ENCODE measurements at regions not wholly inside any gene's neighbourhood (a gene's known extent, or its start where the extent isn't known, plus 50 kb on each side); places are given as distances from the start of the nearest gene placed in this dataset.
"Not testable (repeated sequence)": the region's sequence is repeated elsewhere in the genome, so short reads cannot be mapped to it uniquely, and the experiment has no call there.

GRCh38 chr2:6139142-6139541, 447.0 kb downstream of the SOX11 start:
- DNase-seq (ENCODE audit: low read depth): no peak

DNA sequence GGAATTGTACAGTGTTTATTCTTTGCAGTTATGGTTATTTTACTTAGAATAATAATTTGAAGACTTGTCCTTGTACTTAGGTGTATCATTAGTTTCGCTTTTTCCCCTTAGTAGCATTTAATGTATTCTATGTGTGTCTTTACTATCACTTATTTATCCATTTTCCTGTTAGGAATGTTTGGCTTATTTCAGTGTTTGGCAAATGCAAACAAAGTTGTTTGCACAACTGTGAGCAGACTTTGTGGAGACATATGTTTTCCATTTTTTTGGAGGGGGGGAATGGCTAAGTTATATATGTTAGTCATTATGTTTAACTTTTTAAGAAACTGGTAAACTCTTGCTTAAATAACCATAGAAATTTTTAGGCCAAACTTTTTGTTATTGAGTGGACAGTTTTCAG, 447.7 kb downstream of the SOX11 start:
- no peak for DNase-seq (ENCODE audit: low read depth)

- no peak for DNase-seq (ENCODE audit: low read depth)
Observed at GRCh38 chr2:6140509-6140908, 448.3 kb downstream of the SOX11 start.

- DNase-seq (ENCODE audit: low read depth): no peak
Observed at GRCh38 chr2:6143812-6144211, 451.6 kb downstream of the SOX11 start.

DNA sequence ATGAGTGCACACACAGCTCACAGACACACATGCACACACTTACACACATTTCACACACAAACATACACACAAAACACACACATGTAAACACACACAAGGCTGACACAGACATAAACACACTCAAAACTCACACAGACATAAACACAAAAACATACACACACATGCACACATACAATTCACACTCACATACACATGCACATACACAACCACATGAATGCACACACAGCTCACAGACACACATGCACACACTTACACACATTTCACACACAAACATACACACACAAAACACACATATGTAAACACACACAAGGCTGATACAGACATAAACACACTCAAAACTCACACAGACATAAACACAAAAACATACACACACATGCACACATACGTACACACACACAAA, 455.0 kb downstream of the SOX11 start:
- DNase-seq (ENCODE audit: low read depth): not testable (repeated sequence)

DNA sequence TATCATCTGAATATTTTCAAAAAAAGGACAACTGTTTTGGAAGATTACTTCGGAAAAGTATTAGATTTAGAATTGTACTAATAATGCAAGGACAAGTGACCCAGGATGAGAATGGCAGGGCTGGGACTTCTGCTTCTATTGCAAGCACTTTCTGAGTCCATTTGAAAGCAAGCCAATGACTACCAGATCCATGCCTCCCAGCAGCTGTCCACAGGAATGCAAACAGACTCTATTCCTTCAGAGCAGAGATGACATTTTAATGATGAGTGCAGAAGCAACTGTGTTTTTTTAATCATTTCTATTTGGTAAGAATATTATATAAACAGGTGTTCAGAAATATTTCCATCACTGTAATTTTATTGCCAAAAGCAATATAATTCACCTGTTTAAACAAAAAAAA, 456.7 kb downstream of the SOX11 start:
- no peak for DNase-seq (ENCODE audit: low read depth)

- no peak for DNase-seq (ENCODE audit: low read depth)
Observed at GRCh38 chr2:6159606-6160005, 467.4 kb downstream of the SOX11 start.

- no peak for DNase-seq (ENCODE audit: low read depth)
Observed at GRCh38 chr2:6163932-6164331, 471.7 kb downstream of the SOX11 start.

- DNase-seq (ENCODE audit: low read depth): no peak
Observed at GRCh38 chr2:6164986-6165747, 473.0 kb downstream of the SOX11 start.

GRCh38 chr2:6167592-6168138, 475.5 kb downstream of the SOX11 start:
- no peak for DNase-seq (ENCODE audit: low read depth)

DNA sequence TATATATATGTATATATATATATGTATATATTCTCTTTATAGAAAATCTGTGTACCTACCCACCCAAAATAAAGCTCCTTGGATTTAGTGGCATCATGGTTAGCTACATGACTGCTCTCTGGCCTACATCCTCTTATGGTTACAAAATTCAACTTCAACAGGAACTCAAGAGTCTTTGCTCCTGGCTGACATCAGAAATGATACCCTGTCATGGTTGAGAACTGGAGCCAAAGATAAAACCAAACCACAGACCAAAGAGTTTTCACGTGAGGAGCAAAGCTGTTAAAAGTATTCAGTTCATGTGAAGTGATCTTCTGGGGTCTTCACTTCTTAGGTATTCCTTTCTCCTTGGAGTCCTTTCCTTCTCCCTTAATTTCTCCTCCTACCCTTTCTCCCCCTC, 476.3 kb downstream of the SOX11 start:
- DNase-seq (ENCODE audit: low read depth): no peak

- DNase-seq (ENCODE audit: low read depth): no peak
Observed at GRCh38 chr2:6171294-6171693, 479.1 kb downstream of the SOX11 start.

DNA sequence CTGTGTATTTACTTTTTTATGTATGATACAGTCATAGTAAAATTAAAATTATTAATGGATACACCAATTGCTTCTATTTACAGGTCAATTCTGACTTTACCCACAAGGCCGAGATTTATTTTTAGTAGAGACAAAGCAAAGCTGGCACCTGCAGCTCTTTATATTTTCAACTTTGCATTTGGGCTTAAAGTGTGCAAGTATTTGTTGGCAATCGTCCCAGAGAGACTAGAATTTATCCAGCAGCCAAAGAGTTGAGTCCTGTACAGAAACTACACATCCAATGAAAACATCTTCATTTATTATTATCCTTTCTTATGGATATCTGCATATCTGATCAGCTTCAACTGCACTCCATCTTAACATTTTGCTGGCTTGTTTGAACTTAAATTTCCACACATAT, 485.6 kb downstream of the SOX11 start:
- DNase-seq (ENCODE audit: low read depth): no peak

DNA sequence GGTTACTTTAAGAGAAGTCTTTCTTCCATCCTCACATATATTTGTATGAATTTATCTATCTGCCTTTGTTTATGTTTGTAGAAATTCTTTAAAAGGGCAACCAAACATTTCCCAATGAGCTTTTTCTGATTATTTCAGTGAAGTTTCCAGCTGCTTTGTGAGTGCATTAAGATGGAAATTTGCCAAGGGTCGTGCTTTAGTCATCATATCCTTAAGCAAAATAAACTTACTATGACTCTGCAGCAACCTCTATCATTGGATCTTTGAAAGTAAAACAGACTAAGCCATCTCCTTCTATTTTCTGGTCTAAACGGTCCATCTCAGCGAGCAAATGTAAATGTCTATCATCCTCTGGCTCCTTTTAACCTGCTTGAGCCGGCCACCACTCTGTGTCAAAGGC, 489.3 kb downstream of the SOX11 start:
- no peak for DNase-seq (ENCODE audit: low read depth)

DNA sequence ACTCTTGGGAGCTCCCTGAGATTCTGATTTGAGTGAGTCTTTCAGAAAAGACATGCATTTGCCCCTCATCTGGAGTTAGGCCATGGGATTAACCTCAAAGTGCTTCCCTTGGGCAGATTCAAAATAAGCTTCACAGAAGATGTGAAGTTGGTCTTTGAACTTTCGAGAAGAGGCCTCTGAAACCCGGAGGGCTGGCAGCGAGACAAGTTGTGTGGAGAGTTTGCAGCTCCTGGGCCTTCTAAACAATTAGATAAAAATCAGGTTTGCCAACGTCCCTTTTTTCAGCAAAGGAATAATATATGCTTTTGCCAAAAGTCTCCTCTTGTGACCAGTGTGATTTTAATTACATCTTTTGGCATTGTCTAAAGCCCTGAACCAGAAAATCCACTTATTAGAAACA, 489.7 kb downstream of the SOX11 start:
- no peak for DNase-seq (ENCODE audit: low read depth)

DNA sequence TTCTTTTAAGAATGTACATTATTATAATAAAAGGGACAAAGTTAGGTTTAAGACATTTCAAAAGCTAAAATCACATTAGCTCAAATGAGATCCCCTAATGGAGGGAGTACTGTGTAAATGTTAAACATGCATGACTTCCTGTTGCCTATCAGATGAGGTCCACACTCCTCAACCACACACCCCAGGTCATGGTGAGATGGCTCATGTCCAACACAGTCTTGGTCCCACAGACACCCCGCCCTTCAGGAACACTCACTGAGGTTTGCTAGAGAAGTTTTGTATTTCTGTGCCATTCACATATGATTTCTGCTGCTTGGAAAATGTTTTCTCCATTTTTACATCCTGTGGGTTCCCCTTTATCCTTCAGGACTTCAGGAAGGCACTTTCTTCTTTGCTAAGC, 491.0 kb downstream of the SOX11 start:
- DNase-seq (ENCODE audit: low read depth): no peak

DNA sequence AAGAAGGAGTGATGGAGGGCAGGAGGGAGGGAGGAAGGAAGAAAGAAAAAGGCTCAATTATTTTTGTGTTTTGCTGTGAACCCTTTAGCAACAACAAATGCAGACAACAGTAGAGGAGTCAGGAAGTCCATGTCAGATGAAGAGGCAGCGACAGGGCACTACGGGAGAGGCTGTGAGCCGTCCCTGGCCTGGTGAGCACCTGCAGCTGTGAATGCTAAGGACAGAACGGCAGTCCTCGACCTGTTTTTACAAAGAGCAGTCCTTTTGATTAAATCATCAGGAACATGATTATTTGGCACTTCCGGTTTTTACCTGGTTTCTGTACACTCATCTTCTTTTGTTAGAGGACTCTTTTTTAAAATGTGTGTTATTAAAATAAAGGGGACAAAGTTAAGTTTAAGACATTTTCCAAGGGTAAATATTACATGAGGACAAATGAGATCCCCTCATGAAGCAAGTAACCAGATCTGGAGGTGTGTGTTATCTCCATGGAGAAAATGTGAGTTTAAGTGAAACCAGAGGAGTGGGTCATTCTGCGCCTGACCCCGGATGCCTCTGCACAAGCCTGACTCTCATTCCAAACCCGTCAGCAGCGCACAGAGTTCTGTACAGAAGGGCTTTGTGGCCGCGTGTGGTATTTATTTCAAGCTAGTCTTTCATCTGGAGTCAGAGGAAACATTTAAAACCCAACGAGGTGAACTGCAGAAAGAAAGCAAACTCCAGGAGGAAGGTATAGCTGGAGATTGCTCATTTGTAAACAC, 492.5 kb downstream of the SOX11 start:
- no peak for DNase-seq (ENCODE audit: low read depth)

GRCh38 chr2:6186332-6187151, 494.4 kb downstream of the SOX11 start:
- DNase-seq (ENCODE audit: low read depth): no peak

DNA sequence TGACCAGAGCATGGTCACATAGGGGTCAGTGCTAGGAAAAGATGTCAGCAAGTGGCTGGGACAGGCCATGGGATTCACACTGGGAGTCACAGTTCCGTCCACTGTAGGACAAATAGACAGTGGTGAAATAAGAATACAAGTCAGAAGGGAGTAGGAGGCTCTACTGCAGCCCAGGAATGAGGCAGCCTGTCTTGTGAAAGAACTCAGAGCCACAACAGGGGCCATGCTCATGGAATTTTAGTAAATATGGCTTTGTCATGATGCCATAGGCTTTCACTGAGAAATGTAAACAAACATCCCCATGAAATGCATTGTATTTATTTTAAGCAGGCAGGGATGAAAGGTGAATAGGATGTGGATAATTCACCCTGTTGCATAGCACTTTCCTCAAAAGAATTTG, 504.3 kb downstream of the SOX11 start:
- no peak for DNase-seq (ENCODE audit: low read depth)

- DNase-seq (ENCODE audit: low read depth): not testable (repeated sequence)
Observed at GRCh38 chr2:6198370-6198919, 506.3 kb downstream of the SOX11 start.

DNA sequence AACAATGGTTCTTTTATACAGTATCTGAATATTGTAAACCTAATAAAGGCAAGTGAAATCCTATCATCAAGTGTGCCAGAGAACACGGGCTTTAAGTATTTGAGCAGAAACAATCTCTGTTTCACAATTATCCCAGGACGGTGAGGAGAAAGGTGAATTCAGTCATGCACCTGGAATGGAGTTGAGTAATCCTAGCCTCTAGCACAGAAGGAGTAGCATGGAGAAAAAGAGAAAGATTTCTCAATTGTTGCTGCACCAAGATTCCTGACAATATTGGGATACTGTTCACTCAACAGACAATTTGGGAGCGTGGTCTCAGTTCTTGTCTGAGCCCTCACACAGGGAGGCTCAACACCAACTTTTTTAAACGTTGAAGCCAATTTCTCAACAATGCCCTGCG, 510.6 kb downstream of the SOX11 start:
- DNase-seq (ENCODE audit: low read depth): no peak

DNA sequence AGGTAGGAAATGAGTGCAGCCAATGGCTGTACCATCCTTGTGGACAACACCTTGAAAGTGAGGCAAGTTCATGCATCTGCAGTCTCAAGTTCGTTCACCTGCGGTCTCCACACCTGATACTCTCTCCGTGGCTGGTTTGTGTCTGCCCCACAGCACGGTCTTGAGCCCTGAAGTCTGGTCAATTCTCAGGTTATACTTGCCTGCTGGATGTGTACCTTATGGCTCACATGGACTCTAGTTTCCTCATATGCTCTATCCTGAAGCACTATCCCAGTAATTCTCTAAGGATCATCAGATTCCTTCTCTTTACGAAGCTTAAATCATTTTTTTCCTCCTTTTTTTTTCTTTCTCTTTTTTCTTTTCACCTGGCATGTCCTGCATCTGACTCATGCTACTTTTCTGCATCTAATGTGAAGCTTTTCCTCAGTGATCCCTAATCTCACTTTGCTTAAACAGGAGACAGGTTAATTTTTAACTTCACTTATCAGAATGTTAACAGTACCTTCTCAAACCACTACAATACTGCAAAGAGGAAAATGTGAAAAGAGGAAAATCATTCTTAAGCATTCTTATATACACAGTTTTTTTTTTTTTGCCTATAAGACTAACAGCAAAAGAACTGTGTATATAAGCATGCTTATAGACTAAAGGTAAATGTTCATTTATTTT, 511.2 kb downstream of the SOX11 start:
- DNase-seq (ENCODE audit: low read depth): no peak
